H1 (cell line): ENCODE measurements at regions not wholly inside any gene's neighbourhood (a gene's known extent, or its start where the extent isn't known, plus 50 kb on each side); places are given as distances from the start of the nearest gene placed in this dataset.

Experiments
- CTCF ChIA-PET: fragments of 300-600 bp; sonication (Branson Sonifier 250); formaldehyde crosslinking; loops from one replicate; lab custom pipeline; 2021; ENCODE audit not compliant: partially characterized antibody; lab: Charles Lee
- POLR2A ChIA-PET: fragments of 300-600 bp; sonication (Branson Sonifier 250); formaldehyde crosslinking; loops from one replicate; lab custom pipeline; 2021; ENCODE audit warnings: inconsistent platforms; ENCODE audit not compliant: partially characterized antibody; lab: Charles Lee
- DNase-seq, 2 experiments: peaks; one replicate each; pipeline versions ENCODE4 v3.0.0 to v3.0.0-alpha.2; 2010 to 2022; ENCODE audit warnings: low spot score in 2 of 2, low read depth in 1 of 2, mixed read lengths in 1 of 2
- FAIRE-seq: peaks from 2 replicates; lab custom pipeline; 2011; peaks lifted over from hg19 to GRCh38; lab: Jason Lieb, UNC
- H2AFZ ChIP-seq: 2 replicates; pipeline ENCODE4 v1.8.1; 2012; ENCODE audit warnings: low read length, inconsistent platforms
- H2AK5ac ChIP-seq: 2 replicates; pipeline ENCODE4 v1.6.1; 2013; ENCODE audit warnings: low read depth, low read length
- H2BK120ac ChIP-seq: replicated peaks from 2 replicates; pipeline ENCODE3; 2013; ENCODE audit warnings: low read depth, low read length, inconsistent platforms
- H2BK12ac ChIP-seq: 2 replicates; pipeline ENCODE4 v1.6.1; 2013; ENCODE audit warnings: low read depth, low read length
- H2BK15ac ChIP-seq: 2 replicates; pipeline ENCODE4 v1.6.1; 2013; ENCODE audit warnings: low read length
- H2BK20ac ChIP-seq: 2 replicates; pipeline ENCODE4 v1.6.1; 2013; ENCODE audit warnings: low read length
- H2BK5ac ChIP-seq: 2 replicates; pipeline ENCODE4 v1.6.1; 2013; ENCODE audit warnings: low read depth, low read length
- H3K14ac ChIP-seq: 2 replicates; pipeline ENCODE4 v1.6.1; 2013; ENCODE audit warnings: inconsistent platforms; ENCODE audit not compliant: insufficient read length
- H3K18ac ChIP-seq: 2 replicates; pipeline ENCODE4 v1.6.1; 2013; ENCODE audit warnings: low read length; ENCODE audit errors: extremely low read depth
- H3K23ac ChIP-seq: 2 replicates; pipeline ENCODE4 v1.6.1; 2013; ENCODE audit warnings: inconsistent platforms; ENCODE audit not compliant: insufficient read length
- H3K23me2 ChIP-seq: 2 replicates; pipeline ENCODE4 v1.6.1; 2013; ENCODE audit warnings: low read depth, low read length
- H3K27ac ChIP-seq: 2 replicates; pipeline ENCODE4 v1.6.1; 2011; ENCODE audit warnings: low read depth, low read length, inconsistent platforms
- H3K27me3 ChIP-seq, 4 experiments: replicated peaks in 1 of 4; 1 replicate in 1 of 4; 2 replicates in 3 of 4; pipeline versions ENCODE4 v1.6.1 to v1.8.1; 2011 to 2013; ENCODE audit warnings: low read length in 3 of 4, mild to moderate bottlenecking in 3 of 4, inconsistent platforms in 2 of 4, mixed read lengths in 2 of 4, moderate library complexity in 1 of 4; ENCODE audit not compliant: control insufficient read depth in 3 of 4, insufficient read depth in 3 of 4; ENCODE audit errors: extremely low read depth in 1 of 4
- H3K36me3 ChIP-seq, 4 experiments: 2 replicates each; pipeline versions ENCODE4 v1.6.1 to v1.8.1; 2011 to 2013; ENCODE audit warnings: mild to moderate bottlenecking in 4 of 4, low read length in 3 of 4, moderate library complexity in 2 of 4, control low read depth in 1 of 4, inconsistent platforms in 1 of 4; ENCODE audit not compliant: insufficient read depth in 4 of 4, control insufficient read depth in 2 of 4
- H3K4ac ChIP-seq: replicated peaks from 2 replicates; pipeline ENCODE3; 2013; ENCODE audit warnings: low read length, low read depth, mixed read lengths, inconsistent platforms; ENCODE audit not compliant: insufficient read length
- H3K4me1 ChIP-seq, 4 experiments: replicated peaks in 1 of 4; 1 replicate in 1 of 4; 2 replicates in 3 of 4; pipeline versions ENCODE4 v1.6.1 to v1.8.1; 2011 to 2013; ENCODE audit warnings: low read length in 3 of 4, inconsistent platforms in 2 of 4, mixed read lengths in 1 of 4; ENCODE audit not compliant: insufficient read depth in 4 of 4, control insufficient read depth in 3 of 4
- H3K4me2 ChIP-seq, 2 experiments: 2 replicates each; pipeline versions ENCODE4 v1.6.1 to v1.8.1; 2011 to 2013; ENCODE audit warnings: low read depth in 2 of 2, low read length in 2 of 2, control low read depth in 1 of 2, inconsistent platforms in 1 of 2, mild to moderate bottlenecking in 1 of 2; ENCODE audit not compliant: insufficient read depth in 1 of 2
- H3K4me3 ChIP-seq, 4 experiments: fragments of 200-600, 300-600 bp in 1 of 4; sonication (generic), shearing (Covaris generic), sonication (Bioruptor Twin) in 1 of 4; 2 replicates each; pipeline versions ENCODE4 v1.5.1 to v1.8.1; 2011 to 2016; ENCODE audit warnings: low read length in 4 of 4, low read depth in 3 of 4, control low read depth in 2 of 4, inconsistent platforms in 2 of 4, mild to moderate bottlenecking in 2 of 4, mixed read lengths in 1 of 4, moderate library complexity in 1 of 4; ENCODE audit not compliant: insufficient read depth in 2 of 4; ENCODE audit errors: extremely low read depth in 1 of 4
- H3K56ac ChIP-seq: replicated peaks from 2 replicates; pipeline ENCODE3; 2013; ENCODE audit warnings: low read depth, mild to moderate bottlenecking, mixed read lengths, low read length, inconsistent platforms; ENCODE audit not compliant: insufficient read length
- H3K79me1 ChIP-seq: 2 replicates; pipeline ENCODE4 v1.6.1; 2013; ENCODE audit warnings: low read depth, low read length, control low read depth
- H3K79me2 ChIP-seq, 2 experiments: 2 replicates each; pipeline versions ENCODE4 v1.6.1 to v1.8.1; 2012 to 2013; ENCODE audit warnings: low read length in 2 of 2, mild to moderate bottlenecking in 2 of 2, inconsistent platforms in 1 of 2; ENCODE audit not compliant: insufficient read depth in 2 of 2, control insufficient read depth in 1 of 2
- H3K9ac ChIP-seq, 4 experiments: replicated peaks in 1 of 4; 1 replicate in 1 of 4; 2 replicates in 3 of 4; pipeline versions ENCODE4 v1.6.1 to v1.8.1; 2011 to 2013; ENCODE audit warnings: low read depth in 3 of 4, low read length in 3 of 4, control low read depth in 2 of 4, mild to moderate bottlenecking in 2 of 4, moderate library complexity in 2 of 4, inconsistent platforms in 1 of 4; ENCODE audit errors: extremely low read depth in 1 of 4
- H3K9me3 ChIP-seq, 2 experiments: 2 replicates each; pipeline versions ENCODE4 v1.6.1 to v1.8.1; 2012 to 2013; ENCODE audit warnings: mild to moderate bottlenecking in 2 of 2, moderate library complexity in 2 of 2, control low read depth in 1 of 2, inconsistent platforms in 1 of 2, low read depth in 1 of 2, low read length in 1 of 2, mixed read lengths in 1 of 2; ENCODE audit not compliant: insufficient read depth in 2 of 2
- H4K20me1 ChIP-seq, 2 experiments: replicated peaks in 1 of 2; 2 replicates each; pipeline versions ENCODE3 to v1.8.1; 2011 to 2013; ENCODE audit warnings: inconsistent platforms in 2 of 2, low read length in 2 of 2, mild to moderate bottlenecking in 1 of 2; ENCODE audit not compliant: insufficient read depth in 2 of 2, control insufficient read depth in 1 of 2
- H4K5ac ChIP-seq: 2 replicates; pipeline ENCODE4 v1.6.1; 2013; ENCODE audit warnings: low read length, low read depth, mixed read lengths, inconsistent platforms; ENCODE audit not compliant: insufficient read length
- H4K8ac ChIP-seq: 2 replicates; pipeline ENCODE4 v1.8.0; 2013; ENCODE audit warnings: mild to moderate bottlenecking, moderate library complexity, low read length, inconsistent platforms; ENCODE audit not compliant: insufficient read depth; ENCODE audit errors: extremely low read depth
- H4K91ac ChIP-seq: replicated peaks from 2 replicates; pipeline ENCODE3; 2013; ENCODE audit warnings: low read length, mixed read lengths, inconsistent platforms; ENCODE audit not compliant: insufficient read length
- CBX8 ChIP-seq: fragments of 300-800, 300-1000 bp; sonication (generic); IDR thresholded peaks from 2 replicates; pipeline ENCODE4 v1.7.1; 2016; ENCODE audit warnings: low read depth, low read length, borderline replicate concordance
- CREB1 ChIP-seq: IDR thresholded peaks from 2 replicates; pipeline ENCODE4 v1.6.1; 2012; ENCODE audit warnings: inconsistent platforms
- NANOG ChIP-seq: IDR thresholded peaks from 2 replicates; pipeline ENCODE4 v1.6.1; 2011; ENCODE audit warnings: low read length, low read depth, mild to moderate bottlenecking, inconsistent platforms; ENCODE audit not compliant: insufficient read depth, poor library complexity, severe bottlenecking
- RAD21 ChIP-seq, 2 experiments: IDR thresholded peaks in 1 of 2; conservative IDR thresholded peaks in 1 of 2; 2 replicates each; pipeline ENCODE4 v1.6.1; 2011; ENCODE audit warnings: low read depth in 2 of 2, low read length in 2 of 2, improper control_type of control experiment in 1 of 2, inconsistent platforms in 1 of 2, mild to moderate bottlenecking in 1 of 2, moderate library complexity in 1 of 2
- WGBS, 2 experiments: shearing (Covaris generic) in 1 of 2; methylation state at CpG; one replicate each; pipeline versions ENCODE4 v1.1.6 to v1.1.7; 2013 to 2015; ENCODE audit warnings: low lambda C conversion rate in 2 of 2, mixed read lengths in 2 of 2, inconsistent platforms in 1 of 2, low coverage in 1 of 2, missing lambda C conversion rate in 1 of 2; ENCODE audit not compliant: insufficient replicate concordance in 2 of 2, insufficient coverage in 1 of 2, insufficient read length in 1 of 2; ENCODE audit errors: extremely low coverage in 1 of 2, missing lambda C conversion rate in 1 of 2; 5-methylcytosine and 5-hydroxymethylcytosine counted together
- TF ChIP-seq, protein P1 (sequence below): IDR thresholded peaks from 2 replicates; pipeline ENCODE4 v1.6.1; 2012; ENCODE audit warnings: inconsistent platforms

DNA sequence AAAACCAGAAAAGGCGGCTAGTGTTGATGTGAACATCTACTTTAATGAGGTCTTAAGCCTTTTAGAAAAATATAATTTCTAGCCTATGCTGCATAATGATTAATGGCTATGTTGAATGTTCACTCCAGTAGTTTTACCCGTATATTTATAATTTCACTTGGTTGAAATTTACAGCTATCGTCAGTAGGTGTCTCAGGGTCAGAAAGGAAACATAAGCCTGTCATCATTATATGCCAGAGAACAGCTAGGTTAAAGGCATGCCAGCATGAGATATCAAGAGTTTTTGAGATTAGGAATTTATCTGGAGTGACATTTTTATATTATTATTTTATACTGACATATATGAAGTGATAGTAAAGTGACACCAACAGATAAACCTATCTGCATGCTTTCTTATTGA is 904.1 kb downstream of the OTOL1 start:
- H3K56ac ChIP-seq, result no peak overlapping the region
- no peak overlapping the region for H4K5ac ChIP-seq
- H3K4me2 ChIP-seq, result no peak overlapping the region
- no peak overlapping the region for H4K91ac ChIP-seq
- no peaks in the 10 kb centered on the region for H3K23me2 ChIP-seq
- no peak overlapping the region for H2BK20ac ChIP-seq
- H2AFZ ChIP-seq, result no peak overlapping the region
- no peak overlapping the region for H3K9ac ChIP-seq
- H3K14ac ChIP-seq, result no peak overlapping the region
- no peak overlapping the region for H3K4me3 ChIP-seq
- H2BK12ac ChIP-seq, result no peak overlapping the region
- DNase-seq, result no peak
- no peaks in the 10 kb centered on the region for H3K27me3 ChIP-seq
- no peak overlapping the region for H2BK120ac ChIP-seq
- H2AK5ac ChIP-seq, result no peak overlapping the region
- ChIA-PET POLR2A (no interaction called here), CTCF (interaction anchor here (1.0 kb wide), 2 partner anchors 26 to 656 kb away, joined by 3 read pairs; no protein-coding TSS in a partner anchor)
- 58% methylated on average over 3 of the region's 3 CpGs; no CpG with 5 or more reads in 1 of the 2 experiments for WGBS, 2 experiments
- H4K8ac ChIP-seq, result no peak overlapping the region
- H3K23ac ChIP-seq, result no peak overlapping the region
- FAIRE-seq, result no peak
- H3K9me3 ChIP-seq, result no peaks in the 10 kb centered on the region
- no peak overlapping the region for H2BK15ac ChIP-seq
- no peaks in the 10 kb centered on the region for H3K79me2 ChIP-seq
- H2BK5ac ChIP-seq, result no peak overlapping the region
- no peaks in the 10 kb centered on the region for H3K36me3 ChIP-seq
- H4K20me1 ChIP-seq, result no peaks in the 10 kb centered on the region
- H3K4ac ChIP-seq, result no peak overlapping the region
- H3K27ac ChIP-seq, result no peak overlapping the region
- TF ChIP-seq RAD21 (IDR thresholded peaks at IDR 0.05 in 1 of 2, conservative IDR thresholded peaks at IDR 0.05 in 1 of 2; ENCODE audit: low read depth in 2 of 2, low read length in 2 of 2) (0 out of 4 replicates have a peak, but pooled peaks of 1 of the 2 experiments have one; percentile 8), CBX8 (no peak), NANOG (no peak), CREB1 (no peak)
- TF ChIP-seq, protein P1, sequence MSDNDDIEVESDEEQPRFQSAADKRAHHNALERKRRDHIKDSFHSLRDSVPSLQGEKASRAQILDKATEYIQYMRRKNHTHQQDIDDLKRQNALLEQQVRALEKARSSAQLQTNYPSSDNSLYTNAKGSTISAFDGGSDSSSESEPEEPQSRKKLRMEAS, result no peak
- no peaks in the 10 kb centered on the region for H3K79me1 ChIP-seq
- H3K4me1 ChIP-seq, result no peaks in the 10 kb centered on the region
- H3K18ac ChIP-seq, result no peak overlapping the region
